ENCODE measurements at regions not wholly inside any gene's neighbourhood (a gene's known extent, or its start where the extent isn't known, plus 50 kb on each side); places are given as distances from the start of the nearest gene placed in this dataset.
"Not testable (repeated sequence)": the region's sequence is repeated elsewhere in the genome, so short reads cannot be mapped to it uniquely, and the experiment has no call there.

DNA sequence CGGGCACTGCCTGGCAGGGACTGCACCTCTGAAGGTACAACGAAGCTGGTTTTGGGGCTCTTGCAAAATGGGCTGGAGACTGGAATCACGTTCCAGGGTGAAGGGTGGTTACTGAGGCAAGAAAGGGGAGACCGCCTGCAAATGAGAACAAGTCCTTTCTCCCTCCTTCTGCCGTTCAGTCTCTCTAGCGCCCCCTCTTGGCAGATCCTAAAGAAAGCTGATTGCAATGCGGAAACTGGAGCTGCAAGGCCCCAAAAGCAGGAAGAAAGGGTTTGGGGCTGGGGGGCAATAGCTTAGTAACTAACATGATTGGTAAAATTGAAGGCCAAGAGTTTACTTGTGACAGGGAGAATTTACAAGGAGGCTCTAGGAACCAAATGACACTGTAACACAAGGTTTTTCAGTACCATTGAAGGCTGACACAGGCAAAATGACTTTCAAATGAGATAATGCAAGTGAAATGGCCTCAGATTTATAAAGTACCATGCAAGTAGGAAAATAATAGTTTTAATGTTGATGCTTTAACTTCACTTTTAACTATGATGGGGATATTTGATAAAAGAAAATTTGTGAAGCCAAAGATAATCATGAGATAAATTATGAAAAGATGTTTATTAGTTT lies 222.7 kb upstream of the HAND2 start:
- no peak for FAIRE-seq

DNA sequence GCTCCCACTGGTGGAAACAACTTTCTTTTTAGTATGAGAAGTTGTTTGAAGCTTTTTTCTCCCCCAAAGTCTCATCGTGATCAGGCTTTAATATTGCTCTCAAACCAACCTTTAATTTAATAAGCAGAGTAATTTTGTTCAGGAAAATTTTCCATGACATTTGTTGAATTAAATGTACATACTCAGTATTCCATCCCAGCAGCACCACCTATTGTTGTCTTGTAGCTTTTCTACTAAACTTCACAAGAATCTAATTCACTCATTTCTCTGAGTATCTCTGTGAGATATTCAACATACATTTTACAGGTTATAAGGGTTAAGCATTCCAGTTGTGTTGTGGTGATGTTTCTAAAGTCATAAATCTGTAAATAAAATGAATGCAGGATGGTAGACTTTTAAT lies 218.3 kb upstream of the HAND2 start:
- FAIRE-seq = peak; percentile 21

DNA sequence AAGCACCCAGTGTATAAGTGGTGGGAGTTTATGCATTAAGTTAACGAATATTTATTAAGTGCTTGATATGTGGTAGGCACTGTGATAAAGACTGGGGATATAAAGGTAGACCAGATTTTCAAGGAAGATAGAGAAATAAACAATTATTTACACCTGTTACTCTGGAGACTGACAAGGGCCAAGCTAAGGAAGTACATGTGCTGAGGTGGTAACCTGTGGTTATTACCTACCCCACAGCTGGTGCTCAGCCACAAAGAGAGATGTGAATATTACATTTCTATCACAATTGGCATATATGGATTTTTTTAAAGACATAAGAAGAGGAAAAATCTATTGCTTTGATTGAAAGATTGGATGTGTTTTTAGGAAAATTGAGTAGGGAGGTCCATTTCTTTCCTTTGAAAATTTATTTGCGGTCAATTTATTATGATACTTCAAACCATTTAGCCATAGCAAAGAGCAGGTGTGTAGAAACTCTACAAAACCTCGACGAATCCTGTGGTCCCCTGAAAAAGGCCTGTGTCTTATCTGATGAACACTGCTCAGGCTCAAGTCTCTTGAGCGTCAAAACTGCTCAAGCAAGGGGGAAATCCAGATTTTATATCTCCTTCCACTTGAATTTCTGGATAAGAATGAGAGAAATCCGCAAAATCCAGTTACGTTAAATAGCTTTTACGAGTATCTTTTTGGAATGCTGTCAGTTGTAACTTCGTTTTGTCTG lies 217.7 kb upstream of the HAND2 start:
- FAIRE-seq = no peak

DNA sequence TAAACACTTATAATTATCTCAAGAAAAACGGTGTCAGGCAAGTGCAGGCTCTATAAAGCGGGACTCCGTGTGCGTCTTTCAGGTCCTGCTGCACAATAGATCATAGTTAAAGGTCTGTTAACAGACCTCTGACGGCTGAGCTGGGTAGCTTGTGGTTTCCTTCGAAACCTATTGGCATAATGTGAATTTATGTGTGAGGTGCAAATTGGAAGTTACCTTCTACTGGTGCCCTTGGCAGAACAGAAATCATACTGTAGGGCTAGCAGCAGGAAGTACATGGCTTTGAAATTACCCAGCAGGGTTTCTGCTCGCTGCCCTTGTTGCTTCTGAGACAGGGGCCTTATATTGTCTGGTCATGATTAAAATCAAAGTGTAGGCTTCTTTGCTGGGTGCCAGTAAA lies 216.4 kb upstream of the HAND2 start:
- no peak for FAIRE-seq

DNA sequence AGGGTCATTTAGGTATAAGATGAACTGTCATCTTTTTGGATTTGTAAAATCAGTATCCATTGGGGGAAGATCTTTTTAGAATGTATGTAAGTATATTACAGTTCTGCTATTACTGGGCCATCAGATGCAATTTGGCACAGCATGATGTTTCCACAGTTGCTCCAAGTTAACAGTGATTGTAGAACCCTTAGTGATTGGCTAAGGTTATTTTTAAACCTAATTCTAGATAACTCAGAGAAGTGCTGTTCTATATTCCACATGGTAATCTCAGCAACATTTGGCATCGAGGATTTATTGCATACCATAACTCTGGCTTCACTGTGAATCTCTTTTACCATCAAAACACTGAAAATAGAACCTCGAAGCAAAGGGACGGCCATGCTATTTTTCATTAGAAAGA lies 215.7 kb upstream of the HAND2 start:
- FAIRE-seq = no peak

DNA sequence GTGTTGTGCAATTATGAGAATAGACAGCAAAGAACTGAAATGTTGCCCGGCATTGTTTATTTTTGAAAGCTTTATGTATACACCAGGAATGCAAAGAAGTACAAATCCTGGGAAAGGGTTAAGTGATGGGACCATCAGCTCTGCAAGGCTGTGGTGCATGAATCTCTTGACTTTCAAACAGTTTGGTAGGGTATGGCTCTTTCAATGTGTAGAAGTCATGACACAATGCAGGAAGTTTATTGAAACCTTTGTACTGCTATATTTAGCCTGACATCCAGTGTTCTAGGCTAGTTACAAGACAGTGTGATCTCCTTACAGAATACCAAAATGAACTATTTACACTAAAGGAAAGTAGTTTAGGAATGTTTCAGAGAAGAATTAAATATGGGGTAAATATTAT lies 206.8 kb upstream of the HAND2 start:
- no peak for FAIRE-seq

- FAIRE-seq = no peak
Measured at GRCh38 chr4:173735585-173735984, 205.6 kb upstream of the HAND2 start.

DNA sequence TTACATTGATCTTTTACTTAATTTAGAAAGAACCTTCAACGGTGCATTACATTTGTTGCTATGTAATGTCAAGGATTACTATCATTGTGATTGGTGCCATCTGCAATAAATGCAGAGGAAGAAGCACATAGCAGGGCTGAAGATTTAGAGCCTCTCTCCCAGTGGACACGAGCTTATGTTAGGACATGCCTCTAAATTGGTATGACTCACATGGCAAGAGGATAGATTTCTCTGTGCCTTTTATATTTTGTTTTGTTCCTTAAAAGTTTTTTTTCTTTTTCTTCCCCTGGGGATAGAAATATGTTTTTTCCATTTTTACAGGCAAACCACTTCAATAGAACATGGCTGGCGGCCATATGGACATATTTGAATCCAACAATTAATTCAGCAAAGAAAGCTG lies 205.0 kb upstream of the HAND2 start:
- no peak for FAIRE-seq

DNA sequence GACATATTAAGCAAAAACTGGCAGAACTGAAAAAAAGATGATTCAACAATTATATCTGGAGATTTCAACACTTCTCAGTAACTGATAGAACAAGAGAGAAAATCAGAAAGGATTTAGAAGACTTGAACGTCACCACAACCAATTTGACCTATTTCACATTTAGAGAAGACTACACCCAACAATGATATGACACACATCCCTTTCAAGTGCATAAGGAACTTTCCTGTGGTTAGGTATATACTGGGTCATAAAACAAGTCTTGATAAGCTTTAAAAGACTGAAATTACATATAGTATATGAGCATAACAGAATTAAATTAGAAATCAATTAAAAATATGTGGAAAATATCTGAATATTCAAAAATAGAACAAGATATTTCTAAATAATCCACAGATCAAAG lies 201.2 kb upstream of the HAND2 start:
- FAIRE-seq = no peak

DNA sequence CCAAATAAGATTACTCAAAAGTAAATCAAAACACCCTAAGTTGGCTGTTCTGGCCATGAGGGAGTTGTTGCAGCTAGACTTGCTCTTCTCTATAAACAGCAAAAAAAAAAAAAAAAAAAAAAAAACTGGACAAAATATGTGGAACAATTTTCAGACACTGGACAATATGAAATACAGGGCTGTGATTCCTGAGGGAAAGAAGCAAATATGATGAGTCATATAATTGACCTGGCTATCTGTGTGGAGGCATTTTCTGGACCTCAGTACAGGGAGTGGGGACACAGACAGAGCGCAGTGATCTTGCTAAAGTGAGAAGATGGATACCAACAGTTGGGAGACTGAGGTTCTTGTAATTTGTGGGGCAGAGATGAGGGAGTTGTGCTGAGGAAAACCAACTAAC lies 192.0 kb upstream of the HAND2 start:
- no peak for FAIRE-seq

DNA sequence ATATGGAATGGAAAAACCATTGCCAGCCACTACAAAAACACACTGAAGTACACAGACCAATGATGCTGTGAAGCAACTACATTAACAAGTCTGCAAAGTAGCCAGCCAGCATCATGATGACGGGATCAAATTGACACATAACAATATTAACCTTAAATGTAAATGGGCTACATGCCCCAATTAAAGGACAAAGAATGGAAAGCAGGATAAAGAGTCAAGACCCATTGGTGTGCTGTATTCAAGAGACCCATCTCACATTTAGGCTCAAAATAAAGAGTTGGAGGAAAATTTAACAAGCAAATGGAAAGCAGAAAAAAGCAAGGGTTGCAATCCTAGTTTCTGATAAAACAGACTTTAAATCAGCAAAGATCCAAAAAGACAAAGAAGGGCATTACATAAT lies 188.5 kb upstream of the HAND2 start:
- not testable (repeated sequence) for FAIRE-seq

GRCh38 chr4:173717581-173717980 lies 187.6 kb upstream of the HAND2 start:
- FAIRE-seq = no peak

GRCh38 chr4:173714456-173714855 lies 184.4 kb upstream of the HAND2 start:
- FAIRE-seq = no peak

DNA sequence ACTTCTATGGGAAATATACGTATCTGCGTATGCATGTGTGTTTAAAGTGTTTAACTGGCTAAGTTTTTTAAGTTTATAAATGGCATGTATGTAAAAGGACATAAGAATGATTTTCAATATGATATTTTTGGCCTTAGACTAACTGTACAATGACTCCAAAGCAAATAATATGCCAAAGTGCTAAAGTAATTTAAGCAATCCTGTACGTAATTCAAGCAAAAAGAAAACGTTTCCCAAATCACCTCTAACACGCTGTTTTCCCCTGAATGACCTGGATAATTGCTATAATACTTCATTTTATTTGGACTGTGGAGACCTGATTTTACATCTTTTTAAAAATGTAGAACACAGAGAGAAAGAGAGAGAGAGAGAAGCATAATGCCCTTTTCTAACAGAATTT lies 183.0 kb upstream of the HAND2 start:
- FAIRE-seq = no peak

DNA sequence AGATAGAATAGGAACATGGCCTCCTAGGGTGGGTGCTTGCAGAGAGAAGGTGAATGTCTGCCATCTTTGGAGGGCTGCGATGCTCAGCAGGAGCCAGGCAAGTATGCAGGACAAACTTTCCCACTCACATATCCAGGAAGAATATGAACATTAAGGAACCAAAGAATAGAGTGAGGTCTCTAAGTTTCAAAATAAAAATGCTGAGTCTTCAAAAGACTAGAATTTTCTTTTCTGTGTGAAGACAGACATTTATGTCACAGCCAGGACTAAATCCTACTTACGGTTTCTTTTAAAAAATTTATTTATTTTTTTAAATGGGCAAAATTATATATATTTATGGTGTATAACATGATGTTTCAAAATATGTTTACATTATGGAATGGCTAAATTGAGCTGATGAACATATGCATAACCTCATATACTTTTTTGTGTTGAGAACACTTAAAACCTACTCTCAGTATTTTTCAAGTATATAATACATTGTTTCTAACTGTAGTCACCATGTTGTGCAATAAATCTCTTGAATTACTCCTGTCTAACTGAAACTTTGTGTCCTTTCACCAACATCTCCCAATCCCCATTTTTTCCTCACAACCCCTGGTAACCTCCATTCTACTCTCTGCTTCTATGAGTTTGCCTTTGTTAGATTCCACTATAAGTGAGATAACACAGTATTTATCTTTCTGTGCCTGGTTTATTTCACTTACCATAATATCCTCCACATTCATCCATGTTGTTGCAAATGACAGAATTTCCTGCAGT lies 177.8 kb upstream of the HAND2 start:
- no peak for FAIRE-seq

DNA sequence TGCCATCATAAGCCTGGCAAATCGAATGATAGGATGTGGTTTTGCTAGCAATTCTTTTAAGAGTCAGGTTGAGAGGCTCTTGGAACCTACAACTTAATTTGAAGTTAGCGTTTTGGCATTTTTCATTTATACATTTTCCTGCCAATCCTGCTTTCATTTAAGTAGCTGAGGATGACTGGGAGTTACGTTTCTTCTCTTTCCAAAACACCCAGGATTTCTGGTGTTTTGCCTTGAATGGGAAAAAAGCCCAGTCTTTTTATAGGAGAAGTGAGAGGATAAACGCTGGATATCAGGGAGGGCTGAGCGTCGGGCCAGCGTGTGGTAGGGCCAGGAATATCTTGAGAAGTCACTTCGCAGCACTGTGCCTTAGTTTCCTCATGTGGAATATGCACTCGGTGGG lies 174.2 kb upstream of the HAND2 start:
- no peak for FAIRE-seq

- no peak for FAIRE-seq
Measured at GRCh38 chr4:173703021-173703420, 173.0 kb upstream of the HAND2 start.

- FAIRE-seq = no peak
Measured at GRCh38 chr4:173700650-173701049, 170.6 kb upstream of the HAND2 start.

- FAIRE-seq = no peak
Measured at GRCh38 chr4:173699841-173700475, 169.9 kb upstream of the HAND2 start.

GRCh38 chr4:173698557-173699262 lies 168.7 kb upstream of the HAND2 start:
- FAIRE-seq = no peak

DNA sequence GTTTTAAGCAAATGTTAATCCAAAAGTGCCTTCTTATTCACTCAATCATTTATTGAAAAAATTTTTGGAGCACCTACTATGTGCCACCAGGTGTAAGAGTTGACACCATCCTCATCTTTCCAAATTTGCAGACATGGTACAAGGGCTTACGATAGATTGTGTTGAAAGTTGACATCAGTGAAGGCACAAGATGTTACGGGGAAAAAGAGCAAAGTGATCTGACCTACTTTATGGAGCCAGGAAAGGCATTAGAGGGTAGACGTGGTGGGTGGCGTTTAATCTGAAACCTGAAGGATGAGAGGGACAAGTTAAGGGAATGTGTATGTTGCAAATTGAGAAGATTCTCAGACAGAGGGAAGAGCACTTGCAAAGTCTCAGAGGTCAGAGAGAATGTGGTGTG lies 167.8 kb upstream of the HAND2 start:
- FAIRE-seq = no peak

GRCh38 chr4:173696551-173696950 lies 166.5 kb upstream of the HAND2 start:
- FAIRE-seq = no peak

DNA sequence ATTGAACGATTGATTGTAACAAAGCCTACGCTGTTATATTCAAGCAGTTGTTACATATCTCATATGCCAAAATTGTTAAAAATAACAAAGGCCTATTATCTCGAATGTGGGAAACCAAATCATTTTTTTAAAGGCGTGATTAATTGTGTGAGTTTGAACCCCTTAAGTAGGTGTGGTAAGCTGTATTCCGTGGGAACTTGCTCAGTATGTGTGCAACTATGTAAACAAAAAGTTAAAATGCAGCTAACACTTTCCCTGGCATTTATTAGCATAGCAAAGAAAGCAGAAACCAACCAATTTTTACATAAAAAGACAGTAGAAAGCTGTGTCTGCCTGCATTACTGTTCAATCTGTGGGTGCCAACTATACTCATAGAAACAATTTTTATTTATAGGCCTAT lies 166.0 kb upstream of the HAND2 start:
- FAIRE-seq = no peak
